NB4 (cell line): ENCODE measurements at regions not wholly inside any gene's neighbourhood (a gene's known extent, or its start where the extent isn't known, plus 50 kb on each side); places are given as distances from the start of the nearest gene placed in this dataset.

Experiments
- POLR2A ChIP-seq: IDR thresholded peaks from 2 replicates; pipeline ENCODE4 v1.6.1; 2011; ENCODE audit warnings: mild to moderate bottlenecking; ENCODE audit not compliant: insufficient read length; ENCODE audit errors: extremely low read depth
- TF ChIP-seq, protein P1 (sequence below): IDR thresholded peaks from one replicate; pipeline ENCODE4 v1.5.1; 2012; ENCODE audit warnings: low read depth, low read length
- TF ChIP-seq, protein P2 (sequence below): IDR thresholded peaks from 2 replicates; pipeline ENCODE4 v1.6.1; 2011; ENCODE audit warnings: low read depth, low read length

DNA sequence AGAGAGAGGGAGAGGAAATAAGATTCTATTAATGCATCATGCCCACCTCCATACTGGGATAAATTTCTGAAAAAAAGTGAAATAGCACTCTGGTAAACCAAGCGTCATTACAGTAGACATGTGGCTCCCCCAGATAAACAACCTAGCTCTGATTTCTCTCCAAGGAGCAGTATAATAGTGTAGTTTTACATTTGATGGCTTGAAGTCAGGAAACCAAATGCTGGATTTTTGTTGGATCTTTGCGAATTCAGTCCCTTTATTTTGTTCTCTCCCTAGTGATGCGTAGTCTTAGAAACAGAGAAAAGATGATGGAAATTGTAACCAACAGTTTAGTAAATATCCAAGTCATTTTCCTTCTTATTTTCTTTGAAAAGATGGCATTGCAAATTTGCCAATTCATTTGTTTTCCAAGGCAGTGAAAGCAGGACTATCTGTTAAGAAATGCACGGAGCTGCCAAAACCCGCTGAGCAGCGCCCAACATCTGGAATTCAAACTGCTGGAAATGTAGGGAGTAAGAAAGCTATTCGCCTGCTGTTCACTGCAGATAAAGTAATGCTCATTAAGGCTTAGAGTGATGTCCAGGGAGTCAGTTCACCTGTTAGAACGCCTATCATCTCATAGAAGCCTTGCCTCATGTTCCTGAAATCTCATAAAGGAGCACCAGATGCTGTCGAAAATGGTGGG, 85.7 kb upstream of the DOK5 start:
- TF ChIP-seq, protein P1, sequence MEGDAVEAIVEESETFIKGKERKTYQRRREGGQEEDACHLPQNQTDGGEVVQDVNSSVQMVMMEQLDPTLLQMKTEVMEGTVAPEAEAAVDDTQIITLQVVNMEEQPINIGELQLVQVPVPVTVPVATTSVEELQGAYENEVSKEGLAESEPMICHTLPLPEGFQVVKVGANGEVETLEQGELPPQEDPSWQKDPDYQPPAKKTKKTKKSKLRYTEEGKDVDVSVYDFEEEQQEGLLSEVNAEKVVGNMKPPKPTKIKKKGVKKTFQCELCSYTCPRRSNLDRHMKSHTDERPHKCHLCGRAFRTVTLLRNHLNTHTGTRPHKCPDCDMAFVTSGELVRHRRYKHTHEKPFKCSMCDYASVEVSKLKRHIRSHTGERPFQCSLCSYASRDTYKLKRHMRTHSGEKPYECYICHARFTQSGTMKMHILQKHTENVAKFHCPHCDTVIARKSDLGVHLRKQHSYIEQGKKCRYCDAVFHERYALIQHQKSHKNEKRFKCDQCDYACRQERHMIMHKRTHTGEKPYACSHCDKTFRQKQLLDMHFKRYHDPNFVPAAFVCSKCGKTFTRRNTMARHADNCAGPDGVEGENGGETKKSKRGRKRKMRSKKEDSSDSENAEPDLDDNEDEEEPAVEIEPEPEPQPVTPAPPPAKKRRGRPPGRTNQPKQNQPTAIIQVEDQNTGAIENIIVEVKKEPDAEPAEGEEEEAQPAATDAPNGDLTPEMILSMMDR = no peak
- TF ChIP-seq POLR2A = no peak
- TF ChIP-seq, protein P2, sequence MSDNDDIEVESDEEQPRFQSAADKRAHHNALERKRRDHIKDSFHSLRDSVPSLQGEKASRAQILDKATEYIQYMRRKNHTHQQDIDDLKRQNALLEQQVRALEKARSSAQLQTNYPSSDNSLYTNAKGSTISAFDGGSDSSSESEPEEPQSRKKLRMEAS = no peak
